Spinal cord (tissue), 9 donors: ENCODE measurements at regions not wholly inside any gene's neighbourhood (a gene's known extent, or its start where the extent isn't known, plus 50 kb on each side); places are given as distances from the start of the nearest gene placed in this dataset.
"Not testable (repeated sequence)": the region's sequence is repeated elsewhere in the genome, so short reads cannot be mapped to it uniquely, and the experiment has no call there.

Experiments used
- DNase-seq, 6 donors: peaks; one replicate each; pipeline versions ENCODE4 v3.0.0 to v3.0.0-alpha.2; 2013 to 2015; ENCODE audit warnings: low spot score in 6 of 6, low read depth in 4 of 6
- H3K27ac ChIP-seq: one replicate; pipeline ENCODE4 v1.5.1; 2013; ENCODE audit warnings: low read depth, low read length, control low read depth
- H3K27me3 ChIP-seq: one replicate; pipeline ENCODE4 v1.6.1; 2013; ENCODE audit warnings: low read length; ENCODE audit not compliant: control insufficient read depth, insufficient read depth
- H3K36me3 ChIP-seq: one replicate; pipeline ENCODE4 v1.6.1; 2013; ENCODE audit warnings: low read length; ENCODE audit not compliant: control insufficient read depth, insufficient read depth
- H3K4me1 ChIP-seq: one replicate; pipeline ENCODE4 v1.6.1; 2013; ENCODE audit warnings: low read length; ENCODE audit not compliant: control insufficient read depth, insufficient read depth
- H3K4me3 ChIP-seq: one replicate; pipeline ENCODE4 v1.5.1; 2013; ENCODE audit warnings: low read depth, low read length, control low read depth
- H3K9me3 ChIP-seq: one replicate; pipeline ENCODE4 v1.6.1; 2013; ENCODE audit warnings: low read length; ENCODE audit not compliant: control insufficient read depth, insufficient read depth
- WGBS: methylation state at CpG from one replicate; pipeline ENCODE4 v1.1.5; 2013; ENCODE audit warnings: missing lambda C conversion rate; ENCODE audit not compliant: insufficient coverage; 5-methylcytosine and 5-hydroxymethylcytosine counted together
- donor health status: healthy.

GRCh38 chr7:4500812-4501211 is 181.3 kb upstream of the FOXK1 start:
- H3K9me3 ChIP-seq, result no peaks in the 10 kb centered on the region
- WGBS, result 98% methylated on average over 6 of the region's 10 CpGs

GRCh38 chr7:4507886-4508285 is 174.2 kb upstream of the FOXK1 start:
- H3K9me3 ChIP-seq, H3K36me3 ChIP-seq, H3K4me3 ChIP-seq, H3K27ac ChIP-seq, H3K4me1 ChIP-seq, H3K27me3 ChIP-seq, DNase-seq: not testable (repeated sequence)
- no CpG with 5 or more reads among the region's 7 CpGs for WGBS

More at GRCh38 chr7:4500812-4501211, 181.3 kb upstream of the FOXK1 start:
- H3K4me1 ChIP-seq, result no peaks in the 10 kb centered on the region
- H3K27me3 ChIP-seq, result no peaks in the 10 kb centered on the region
- H3K4me3 ChIP-seq, result no peak overlapping the region
- no peak overlapping the region for H3K27ac ChIP-seq
- H3K36me3 ChIP-seq, result no peaks in the 10 kb centered on the region
- DNase-seq, result no peak

GRCh38 chr7:4513450-4513849 is 168.6 kb upstream of the FOXK1 start:
- 83% methylated on average over 1 of the region's 1 CpG for WGBS

GRCh38 chr7:4519819-4520520 is 162.1 kb upstream of the FOXK1 start:
- H3K9me3 ChIP-seq, result no peaks in the 10 kb centered on the region
- WGBS, result 88% methylated on average over 3 of the region's 7 CpGs

More at GRCh38 chr7:4513450-4513849, 168.6 kb upstream of the FOXK1 start:
- Histone ChIP-seq H3K4me1 (no peaks in the 10 kb centered on the region), H3K9me3 (no peaks in the 10 kb centered on the region), H3K27ac (no peak overlapping the region), H3K4me3 (no peak overlapping the region), H3K36me3 (no peaks in the 10 kb centered on the region), H3K27me3 (no peaks in the 10 kb centered on the region)
- DNase-seq, result no peak

GRCh38 chr7:4523219-4523618 is 158.9 kb upstream of the FOXK1 start:
- Histone ChIP-seq H3K4me3 (no peak overlapping the region), H3K9me3 (no peaks in the 10 kb centered on the region), H3K4me1 (no peaks in the 10 kb centered on the region), H3K36me3 (no peaks in the 10 kb centered on the region), H3K27ac (no peak overlapping the region), H3K27me3 (no peaks in the 10 kb centered on the region)
- peak in 1 of 6 donors; percentile 12 for DNase-seq

More at GRCh38 chr7:4519819-4520520, 162.1 kb upstream of the FOXK1 start:
- H3K4me3 ChIP-seq, result no peak overlapping the region
- H3K36me3 ChIP-seq, result no peaks in the 10 kb centered on the region
- H3K27me3 ChIP-seq, result no peaks in the 10 kb centered on the region
- H3K4me1 ChIP-seq, result no peaks in the 10 kb centered on the region
- H3K27ac ChIP-seq, result no peak overlapping the region
- no peak for DNase-seq

GRCh38 chr7:4523873-4524272 is 158.2 kb upstream of the FOXK1 start:
- no peaks in the 10 kb centered on the region for H3K9me3 ChIP-seq
- no peaks in the 10 kb centered on the region for H3K27me3 ChIP-seq
- no peak overlapping the region for H3K27ac ChIP-seq
- no peak overlapping the region for H3K4me3 ChIP-seq
- 33% methylated on average over 1 of the region's 6 CpGs for whole genome bisulfite sequencing
- no peak for DNase-seq
- H3K36me3 ChIP-seq, result no peaks in the 10 kb centered on the region
- no peaks in the 10 kb centered on the region for H3K4me1 ChIP-seq

- H3K9me3 ChIP-seq, result no peaks in the 10 kb centered on the region
- H3K4me3 ChIP-seq, result no peak overlapping the region
- no peak overlapping the region for H3K27ac ChIP-seq
- H3K27me3 ChIP-seq, result no peaks in the 10 kb centered on the region
- no peak for DNase-seq
- WGBS, result 100% methylated on average over 1 of the region's 3 CpGs
- H3K36me3 ChIP-seq, result no peaks in the 10 kb centered on the region
- H3K4me1 ChIP-seq, result no peaks in the 10 kb centered on the region
These were observed 156.2 kb upstream of the FOXK1 start for GRCh38 chr7:4525884-4526283.

- Histone ChIP-seq H3K27ac (no peak overlapping the region), H3K9me3 (no peaks in the 10 kb centered on the region), H3K27me3 (no peaks in the 10 kb centered on the region), H3K4me1 (no peaks in the 10 kb centered on the region), H3K4me3 (no peak overlapping the region), H3K36me3 (no peaks in the 10 kb centered on the region)
- no peak for DNase-seq
- 81% methylated on average over 7 of the region's 8 CpGs for WGBS
These were observed 154.0 kb upstream of the FOXK1 start for GRCh38 chr7:4527988-4528636.

GRCh38 chr7:4531236-4531635 is 150.9 kb upstream of the FOXK1 start:
- no peaks in the 10 kb centered on the region for H3K9me3 ChIP-seq
- H3K36me3 ChIP-seq, result no peaks in the 10 kb centered on the region
- no peak overlapping the region for H3K4me3 ChIP-seq
- no peaks in the 10 kb centered on the region for H3K27me3 ChIP-seq
- DNase-seq, result no peak
- WGBS, result 64% methylated on average over 4 of the region's 7 CpGs
- H3K27ac ChIP-seq, result no peak overlapping the region
- H3K4me1 ChIP-seq, result no peaks in the 10 kb centered on the region

- 84% methylated on average over 5 of the region's 12 CpGs for WGBS
- H3K9me3 ChIP-seq, result not testable (repeated sequence)
These were observed 148.8 kb upstream of the FOXK1 start for GRCh38 chr7:4533339-4533738.

More at GRCh38 chr7:4533339-4533738, 148.8 kb upstream of the FOXK1 start:
- not testable (repeated sequence) for H3K4me1 ChIP-seq, H3K27ac ChIP-seq, DNase-seq, H3K27me3 ChIP-seq, H3K4me3 ChIP-seq, H3K36me3 ChIP-seq
